ENCODE measurements at regions not wholly inside any gene's neighbourhood (a gene's known extent, or its start where the extent isn't known, plus 50 kb on each side); places are given as distances from the start of the nearest gene placed in this dataset.

DNA sequence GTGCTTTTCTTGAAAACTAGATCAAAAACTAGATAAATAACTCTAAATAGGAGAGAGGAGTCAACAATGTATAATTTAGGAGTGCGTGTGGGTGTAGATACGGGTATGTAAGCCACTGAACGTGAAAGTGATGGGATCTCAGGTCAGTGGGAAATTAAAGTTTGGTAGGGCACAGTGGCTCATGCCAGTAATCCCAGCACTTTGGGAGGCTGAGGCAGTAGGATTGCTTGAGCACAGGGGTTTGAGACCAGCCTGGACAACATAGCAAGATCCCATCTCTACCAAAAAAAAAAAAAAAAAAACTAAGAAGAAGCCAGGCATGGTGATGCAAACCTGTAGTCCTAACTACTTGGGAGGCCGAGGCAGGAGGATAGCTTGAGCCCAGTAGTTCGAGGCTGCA is 247.1 kb downstream of the ANAPC1 start:
- no peak overlapping the region for H3K23ac ChIP-seq (ENCODE audit: insufficient read length)
- no peak overlapping the region for H3K27ac ChIP-seq (ENCODE audit: low read depth, low read length)
- no peak overlapping the region for H2AFZ ChIP-seq (ENCODE audit: low read length)
- no peak overlapping the region for H3K9ac ChIP-seq (replicated peaks in 1 of 4; ENCODE audit: extremely low read depth in 1 of 4, low read depth in 3 of 4, low read length in 3 of 4)
- H2BK120ac ChIP-seq (replicated peaks; ENCODE audit: low read depth, low read length) = no peak overlapping the region
- FAIRE-seq (no peak), DNase-seq (ENCODE audit: low read depth in 1 of 2, low spot score in 2 of 2) (no peak)
- no peaks in the 10 kb centered on the region for H4K20me1 ChIP-seq (replicated peaks in 1 of 2; ENCODE audit: control insufficient read depth in 1 of 2, insufficient read depth in 2 of 2, low read length in 2 of 2)
- no peaks in the 10 kb centered on the region for H3K79me1 ChIP-seq (ENCODE audit: low read depth, low read length)
- H2BK12ac ChIP-seq (ENCODE audit: low read depth, low read length) = no peak overlapping the region
- POLR2A ChIA-PET (ENCODE audit: partially characterized antibody) = no interaction called here
- H2BK20ac ChIP-seq (ENCODE audit: low read length) = no peak overlapping the region
- no peak overlapping the region for H2BK5ac ChIP-seq (ENCODE audit: low read depth, low read length)
- H4K8ac ChIP-seq (ENCODE audit: extremely low read depth, insufficient read depth, low read length) = no peak overlapping the region
- H3K36me3 ChIP-seq (ENCODE audit: control insufficient read depth in 2 of 4, insufficient read depth in 4 of 4, low read length in 3 of 4) = no peaks in the 10 kb centered on the region
- H3K27me3 ChIP-seq (replicated peaks in 1 of 4; ENCODE audit: control insufficient read depth in 3 of 4, extremely low read depth in 1 of 4, insufficient read depth in 3 of 4, low read length in 3 of 4) = no peaks in the 10 kb centered on the region
- peaks cover 0 to 3% of the 10 kb centered on the region in 2 experiments; a peak in 1 of 4 replicates for H3K9me3 ChIP-seq (ENCODE audit: insufficient read depth in 2 of 2, low read depth in 1 of 2, low read length in 1 of 2)
- H3K4me2 ChIP-seq (ENCODE audit: insufficient read depth in 1 of 2, low read depth in 2 of 2, low read length in 2 of 2) = no peak overlapping the region
- H2AK5ac ChIP-seq (ENCODE audit: low read depth, low read length) = no peak overlapping the region
- H3K23me2 ChIP-seq (ENCODE audit: low read depth, low read length) = no peaks in the 10 kb centered on the region
- no peak overlapping the region for H2BK15ac ChIP-seq (ENCODE audit: low read length)
- TF ChIP-seq SIRT6 (IDR thresholded peaks at IDR 0.05; ENCODE audit: low read length) (no peak), TAF1 (IDR thresholded peaks at IDR 0.05; ENCODE audit: low read depth, low read length) (no peak), BACH1 (IDR thresholded peaks at IDR 0.05; ENCODE audit: low read length) (no peak), KDM1A (IDR thresholded peaks at IDR 0.05; ENCODE audit: borderline replicate concordance, low read length) (no peak)
- TF ChIP-seq, protein P1, sequence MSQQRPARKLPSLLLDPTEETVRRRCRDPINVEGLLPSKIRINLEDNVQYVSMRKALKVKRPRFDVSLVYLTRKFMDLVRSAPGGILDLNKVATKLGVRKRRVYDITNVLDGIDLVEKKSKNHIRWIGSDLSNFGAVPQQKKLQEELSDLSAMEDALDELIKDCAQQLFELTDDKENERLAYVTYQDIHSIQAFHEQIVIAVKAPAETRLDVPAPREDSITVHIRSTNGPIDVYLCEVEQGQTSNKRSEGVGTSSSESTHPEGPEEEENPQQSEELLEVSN (IDR thresholded peaks at IDR 0.05) = no peak
- TF ChIP-seq, protein P2, sequence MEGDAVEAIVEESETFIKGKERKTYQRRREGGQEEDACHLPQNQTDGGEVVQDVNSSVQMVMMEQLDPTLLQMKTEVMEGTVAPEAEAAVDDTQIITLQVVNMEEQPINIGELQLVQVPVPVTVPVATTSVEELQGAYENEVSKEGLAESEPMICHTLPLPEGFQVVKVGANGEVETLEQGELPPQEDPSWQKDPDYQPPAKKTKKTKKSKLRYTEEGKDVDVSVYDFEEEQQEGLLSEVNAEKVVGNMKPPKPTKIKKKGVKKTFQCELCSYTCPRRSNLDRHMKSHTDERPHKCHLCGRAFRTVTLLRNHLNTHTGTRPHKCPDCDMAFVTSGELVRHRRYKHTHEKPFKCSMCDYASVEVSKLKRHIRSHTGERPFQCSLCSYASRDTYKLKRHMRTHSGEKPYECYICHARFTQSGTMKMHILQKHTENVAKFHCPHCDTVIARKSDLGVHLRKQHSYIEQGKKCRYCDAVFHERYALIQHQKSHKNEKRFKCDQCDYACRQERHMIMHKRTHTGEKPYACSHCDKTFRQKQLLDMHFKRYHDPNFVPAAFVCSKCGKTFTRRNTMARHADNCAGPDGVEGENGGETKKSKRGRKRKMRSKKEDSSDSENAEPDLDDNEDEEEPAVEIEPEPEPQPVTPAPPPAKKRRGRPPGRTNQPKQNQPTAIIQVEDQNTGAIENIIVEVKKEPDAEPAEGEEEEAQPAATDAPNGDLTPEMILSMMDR (IDR thresholded peaks at IDR 0.05; ENCODE audit: control extremely low read depth in 1 of 3, insufficient read depth in 1 of 3, low read depth in 1 of 3, low read length in 3 of 3) = no peak
- TF ChIP-seq, protein P3, sequence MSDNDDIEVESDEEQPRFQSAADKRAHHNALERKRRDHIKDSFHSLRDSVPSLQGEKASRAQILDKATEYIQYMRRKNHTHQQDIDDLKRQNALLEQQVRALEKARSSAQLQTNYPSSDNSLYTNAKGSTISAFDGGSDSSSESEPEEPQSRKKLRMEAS (IDR thresholded peaks at IDR 0.05) = no peak
- H3K79me2 ChIP-seq (ENCODE audit: control insufficient read depth in 1 of 2, insufficient read depth in 2 of 2, low read length in 2 of 2) = no peaks in the 10 kb centered on the region
- H4K91ac ChIP-seq (replicated peaks; ENCODE audit: insufficient read length, low read length) = no peak overlapping the region
- H3K14ac ChIP-seq (ENCODE audit: insufficient read length) = no peak overlapping the region
- H3K56ac ChIP-seq (replicated peaks; ENCODE audit: insufficient read length, low read depth, low read length) = no peak overlapping the region
- no peak overlapping the region for H3K4me3 ChIP-seq (ENCODE audit: extremely low read depth in 1 of 4, insufficient read depth in 2 of 4, low read depth in 3 of 4, low read length in 4 of 4)
- no peak overlapping the region for H3K4ac ChIP-seq (replicated peaks; ENCODE audit: insufficient read length, low read depth, low read length)
- H3K18ac ChIP-seq (ENCODE audit: extremely low read depth, low read length) = no peak overlapping the region
- CTCF ChIA-PET (ENCODE audit: partially characterized antibody) = interaction anchor here (0.8 to 1.1 kb wide), 2 partner anchors 12 to 18 kb away, joined by 3 read pairs; no protein-coding TSS in a partner anchor
- no peaks in the 10 kb centered on the region for H3K4me1 ChIP-seq (replicated peaks in 1 of 4; ENCODE audit: control insufficient read depth in 3 of 4, insufficient read depth in 4 of 4, low read length in 3 of 4)
- 94% methylated on average over 5 of the region's 5 CpGs; no CpG with 5 or more reads in 1 of the 2 experiments for WGBS, 2 experiments (ENCODE audit: extremely low coverage in 1 of 2, insufficient coverage in 1 of 2, insufficient read length in 1 of 2, insufficient replicate concordance in 2 of 2, low coverage in 1 of 2, low lambda C conversion rate in 2 of 2, missing lambda C conversion rate in 1 of 2)
- no peak overlapping the region for H4K5ac ChIP-seq (ENCODE audit: insufficient read length, low read depth, low read length)

Data from H1 (cell line).